ENCODE measurements at regions not wholly inside any gene's neighbourhood (a gene's known extent, or its start where the extent isn't known, plus 50 kb on each side); places are given as distances from the start of the nearest gene placed in this dataset.
A peak's percentile ranks its signal among the peaks of the same experiment; 100 is the strongest.
"Not testable (repeated sequence)": the region's sequence is repeated elsewhere in the genome, so short reads cannot be mapped to it uniquely, and the experiment has no call there.

DNA sequence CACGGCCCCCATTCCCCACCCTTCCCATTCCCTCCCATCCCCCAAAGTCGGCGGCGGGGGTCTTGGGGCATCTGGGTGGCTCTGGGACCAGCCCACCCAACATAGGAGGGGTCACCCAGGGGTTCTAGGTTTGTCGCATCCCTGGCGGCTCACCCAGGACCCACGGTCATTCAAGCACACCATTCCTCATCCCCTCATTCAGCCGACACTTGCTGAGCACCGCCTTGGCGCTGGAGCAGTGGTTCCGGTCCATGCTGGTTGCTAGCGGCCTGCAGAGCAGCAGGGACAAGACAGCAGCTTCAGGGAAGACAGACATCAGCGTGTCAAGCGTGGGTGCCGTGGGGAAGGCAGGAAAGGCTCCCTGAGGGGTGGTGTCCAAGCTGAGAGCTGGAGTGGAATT is 50.5 kb upstream of the OTOS start:
- H3K27ac ChIP-seq: no peak overlapping the region
- no peak for TF ChIP-seq ZFX (IDR thresholded peaks at IDR 0.05; ENCODE audit: borderline replicate concordance)
- TF ChIP-seq, protein P1, sequence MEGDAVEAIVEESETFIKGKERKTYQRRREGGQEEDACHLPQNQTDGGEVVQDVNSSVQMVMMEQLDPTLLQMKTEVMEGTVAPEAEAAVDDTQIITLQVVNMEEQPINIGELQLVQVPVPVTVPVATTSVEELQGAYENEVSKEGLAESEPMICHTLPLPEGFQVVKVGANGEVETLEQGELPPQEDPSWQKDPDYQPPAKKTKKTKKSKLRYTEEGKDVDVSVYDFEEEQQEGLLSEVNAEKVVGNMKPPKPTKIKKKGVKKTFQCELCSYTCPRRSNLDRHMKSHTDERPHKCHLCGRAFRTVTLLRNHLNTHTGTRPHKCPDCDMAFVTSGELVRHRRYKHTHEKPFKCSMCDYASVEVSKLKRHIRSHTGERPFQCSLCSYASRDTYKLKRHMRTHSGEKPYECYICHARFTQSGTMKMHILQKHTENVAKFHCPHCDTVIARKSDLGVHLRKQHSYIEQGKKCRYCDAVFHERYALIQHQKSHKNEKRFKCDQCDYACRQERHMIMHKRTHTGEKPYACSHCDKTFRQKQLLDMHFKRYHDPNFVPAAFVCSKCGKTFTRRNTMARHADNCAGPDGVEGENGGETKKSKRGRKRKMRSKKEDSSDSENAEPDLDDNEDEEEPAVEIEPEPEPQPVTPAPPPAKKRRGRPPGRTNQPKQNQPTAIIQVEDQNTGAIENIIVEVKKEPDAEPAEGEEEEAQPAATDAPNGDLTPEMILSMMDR (IDR thresholded peaks at IDR 0.05): no peak

DNA sequence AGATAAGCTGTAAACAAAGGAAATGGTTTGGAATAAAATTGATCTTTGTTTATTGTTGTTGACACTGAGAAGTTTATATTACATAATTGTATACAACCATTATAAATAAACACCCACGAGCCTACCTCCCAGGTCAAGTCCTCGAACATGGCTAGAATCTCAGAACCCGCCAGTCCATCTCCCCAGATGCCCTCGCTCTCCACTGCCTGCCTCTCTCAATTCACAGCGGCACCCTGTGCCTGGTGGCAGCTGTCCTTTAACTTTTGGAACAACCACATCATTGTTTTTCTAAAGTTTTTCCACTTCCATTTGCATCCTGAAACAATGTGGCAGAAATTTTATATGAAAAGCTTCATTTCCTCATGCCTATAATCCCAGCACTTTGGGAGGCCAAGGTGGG is 52.2 kb upstream of the OTOS start:
- TF ChIP-seq ZFX (IDR thresholded peaks at IDR 0.05; ENCODE audit: borderline replicate concordance): no peak
- TF ChIP-seq, protein P1 (IDR thresholded peaks at IDR 0.05): no peak

DNA sequence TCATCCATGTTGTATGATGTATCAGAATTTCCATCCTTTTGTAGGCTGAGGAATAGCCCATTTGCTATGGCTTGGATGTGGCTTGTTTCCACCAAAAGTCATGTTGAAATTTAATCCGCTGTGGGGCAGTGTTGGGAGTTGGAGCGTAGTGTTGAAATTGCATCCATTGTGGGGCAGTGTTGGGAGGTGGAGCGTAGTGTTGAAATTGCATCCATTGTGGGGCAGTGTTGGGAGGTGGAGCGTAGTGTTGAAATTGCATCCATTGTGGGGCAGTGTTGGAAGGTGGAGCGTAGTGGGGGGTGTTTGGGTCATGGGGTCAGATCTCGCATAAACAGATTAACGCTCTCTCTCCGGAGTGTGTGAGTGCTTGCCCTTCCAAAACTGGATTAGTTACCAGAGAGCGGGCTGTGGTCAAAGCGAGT is 53.9 kb upstream of the OTOS start:
- H3K27ac ChIP-seq: not testable (repeated sequence)
- TF ChIP-seq, protein P1 (IDR thresholded peaks at IDR 0.05): peak; percentile 39

More for the DNA sequence above, 52.2 kb upstream of the OTOS start:
- H3K27ac ChIP-seq: no peak overlapping the region

DNA sequence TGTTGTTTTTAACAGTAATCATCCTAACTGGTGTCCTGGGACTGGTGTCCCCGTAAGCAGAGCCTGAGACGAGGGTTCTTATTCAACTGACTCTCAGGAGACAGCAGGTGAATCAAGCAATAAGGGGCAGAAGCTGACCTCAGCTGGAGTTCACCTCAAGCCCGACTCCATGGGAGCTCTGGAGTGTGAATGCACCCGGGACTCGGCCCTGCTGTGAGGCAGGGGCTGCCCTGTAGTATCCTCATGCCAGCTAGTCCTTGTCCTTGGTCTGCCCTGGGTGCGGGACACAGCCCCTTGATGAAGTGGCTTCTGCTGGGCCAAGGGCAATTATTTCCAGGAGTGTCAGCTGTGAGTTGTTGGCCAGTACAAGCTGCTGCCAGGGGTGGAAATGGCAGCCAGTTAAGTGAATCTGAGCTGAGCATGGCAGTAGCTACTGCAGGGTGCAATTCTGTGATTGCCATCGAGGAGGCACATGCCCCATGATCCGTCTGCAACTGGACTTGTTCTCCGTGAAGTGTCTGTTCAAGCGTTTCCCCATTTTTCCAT is 54.9 kb upstream of the OTOS start:
- H3K27ac ChIP-seq: no peak overlapping the region
- no peak for TF ChIP-seq ZFX (IDR thresholded peaks at IDR 0.05; ENCODE audit: borderline replicate concordance)
- TF ChIP-seq, protein P1 (IDR thresholded peaks at IDR 0.05): no peak

DNA sequence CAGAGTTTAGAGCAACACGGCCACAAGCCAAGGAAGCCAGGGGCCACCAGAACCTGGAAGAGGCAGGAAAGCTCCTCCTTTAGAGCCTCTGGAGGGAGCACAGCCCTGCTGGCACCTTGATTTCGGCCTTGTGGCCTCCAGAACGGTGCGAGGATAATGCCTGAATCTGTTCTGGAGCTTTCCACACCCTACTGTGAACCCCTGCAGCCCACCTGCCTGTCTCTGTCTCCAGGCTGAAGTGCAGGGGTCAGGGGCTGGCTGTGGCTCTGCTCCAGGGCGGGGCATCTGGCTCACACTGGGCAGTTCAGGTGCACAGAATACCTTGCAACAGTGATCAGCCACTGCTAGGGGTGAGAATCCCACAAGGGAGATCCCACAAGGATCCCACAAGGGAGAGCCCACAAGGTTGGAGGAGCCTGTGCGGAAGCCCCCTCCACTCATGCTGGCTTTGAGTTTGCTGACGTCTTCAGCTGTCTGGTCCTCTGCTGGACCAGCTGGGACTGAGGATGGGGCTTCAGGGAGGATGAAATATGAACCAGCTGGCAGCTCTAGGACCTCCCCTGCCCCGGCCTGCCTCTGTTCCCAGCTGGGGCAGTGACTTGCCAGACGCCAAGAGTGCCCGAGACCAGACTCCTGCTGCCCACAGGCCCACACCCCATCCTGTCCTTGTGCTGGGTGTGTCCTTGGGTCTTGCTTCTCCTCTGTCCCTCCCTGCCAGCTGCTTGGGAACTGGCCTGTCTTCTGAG is 56.4 kb upstream of the OTOS start:
- TF ChIP-seq, protein P1 (IDR thresholded peaks at IDR 0.05): no peak
- no peak for TF ChIP-seq ZFX (IDR thresholded peaks at IDR 0.05; ENCODE audit: borderline replicate concordance)
- no peak overlapping the region for H3K27ac ChIP-seq

DNA sequence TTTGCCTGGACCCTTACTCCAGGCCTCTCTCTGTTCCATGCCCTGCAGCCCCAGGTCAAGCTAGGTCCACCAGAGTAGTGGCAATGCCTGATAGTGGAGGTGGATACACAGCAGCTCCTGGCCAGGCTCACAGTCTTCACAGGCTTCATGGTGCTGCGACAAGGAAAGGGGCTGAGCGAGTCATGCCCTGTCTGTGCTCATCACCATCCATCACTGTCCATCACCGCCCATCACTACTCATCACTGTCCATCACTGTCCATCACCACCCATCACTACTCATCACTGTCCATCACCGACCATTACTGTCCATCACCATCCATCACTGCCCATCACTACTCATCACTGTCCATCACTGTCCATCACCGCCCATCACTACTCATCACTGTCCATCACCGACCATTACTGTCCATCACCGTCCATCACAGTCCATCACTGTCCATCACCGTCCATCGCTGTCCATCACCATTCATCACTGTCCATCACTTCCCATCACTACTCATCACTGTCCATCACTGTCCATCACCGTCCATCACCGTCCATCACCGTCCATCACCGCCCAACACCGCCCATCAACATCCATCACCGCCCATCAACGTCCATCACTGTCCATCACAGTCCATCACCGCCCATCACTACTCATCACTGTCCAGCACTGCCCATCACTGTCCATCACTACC is 57.1 kb upstream of the OTOS start:
- no peak overlapping the region for H3K27ac ChIP-seq
- TF ChIP-seq, protein P1 (IDR thresholded peaks at IDR 0.05): no peak
- no peak for TF ChIP-seq ZFX (IDR thresholded peaks at IDR 0.05; ENCODE audit: borderline replicate concordance)

DNA sequence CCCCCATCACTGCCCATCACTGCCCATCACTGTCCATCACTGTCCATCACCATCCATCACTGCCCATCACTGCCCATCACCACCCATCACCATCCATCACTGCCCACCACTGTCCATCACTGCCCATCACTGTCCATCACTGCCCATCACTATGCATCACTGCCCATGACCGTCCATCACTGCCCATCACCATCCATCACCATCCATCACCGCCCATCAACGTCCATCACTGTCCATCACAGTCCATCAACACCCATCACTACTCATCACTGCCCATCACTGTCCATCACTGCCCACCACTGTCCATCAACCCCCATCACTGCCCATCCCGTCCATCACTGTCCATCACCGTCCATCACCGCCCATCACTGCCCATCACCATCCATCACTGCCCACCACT is 57.8 kb upstream of the OTOS start:
- TF ChIP-seq, protein P1 (IDR thresholded peaks at IDR 0.05): no peak
- TF ChIP-seq ZFX (IDR thresholded peaks at IDR 0.05; ENCODE audit: borderline replicate concordance): no peak
- H3K27ac ChIP-seq: no peak overlapping the region

Data from 22Rv1 (cell line).